ENCODE measurements at regions not wholly inside any gene's neighbourhood (a gene's known extent, or its start where the extent isn't known, plus 50 kb on each side); places are given as distances from the start of the nearest gene placed in this dataset.

GRCh38 chr12:19608039-19608438, 168.7 kb downstream of the AEBP2 start:
- Mint-ChIP-seq H3K36me3 (ENCODE audit: insufficient read depth, unreplicated experiment) (no peaks in the 10 kb centered on the region), H3K4me3 (ENCODE audit: unreplicated experiment) (no peak overlapping the region), H3K9me3 (ENCODE audit: unreplicated experiment) (peaks cover 10% of the 10 kb centered on the region), H3K27me3 (ENCODE audit: insufficient read depth, unreplicated experiment) (peaks cover 2% of the 10 kb centered on the region), H3K27ac (ENCODE audit: unreplicated experiment) (no peak overlapping the region), H3K4me1 (ENCODE audit: low read depth, unreplicated experiment) (no peaks in the 10 kb centered on the region)
- no peak for DNase-seq
- ChIA-PET POLR2A (no interaction called here), CTCF (no interaction called here)
- Histone ChIP-seq H3K4me1 (no peaks in the 10 kb centered on the region), H3K36me3 (ENCODE audit: control insufficient read depth, insufficient read depth, low read length) (no peaks in the 10 kb centered on the region), H3K9me3 (0 out of 2 replicates have a peak, but pooled peaks cover 7% of the 10 kb centered on the region), H3K4me3 (ENCODE audit: low read depth, low read length) (no peak overlapping the region), H3K27me3 (replicated peaks; ENCODE audit: control insufficient read depth, insufficient read depth, low read length) (no peaks in the 10 kb centered on the region)
- BruUV-seq (replicated peaks): no TSS peak
- no peak for TF ChIP-seq CTCF (IDR thresholded peaks at IDR 0.05; ENCODE audit: insufficient read depth in 1 of 2, low read depth in 1 of 2, low read length in 1 of 2, severe bottlenecking in 1 of 2, unreplicated experiment in 1 of 2)
- intact Hi-C loops (cut with micrococcal nuclease; ENCODE audit: unreplicated experiment): no loop called here

- ChIA-PET POLR2A (no interaction called here), CTCF (no interaction called here)
- no peaks in the 10 kb centered on the region for H3K36me3 ChIP-seq (ENCODE audit: control insufficient read depth, insufficient read depth, low read length)
- no peak overlapping the region for H3K4me3 Mint-ChIP-seq (ENCODE audit: unreplicated experiment)
- no peak overlapping the region for H3K4me3 ChIP-seq (ENCODE audit: low read depth, low read length)
- H3K4me1 ChIP-seq: no peaks in the 10 kb centered on the region
- H3K9me3 Mint-ChIP-seq (ENCODE audit: unreplicated experiment): peaks cover 10% of the 10 kb centered on the region
- no peak for TF ChIP-seq CTCF (IDR thresholded peaks at IDR 0.05; ENCODE audit: insufficient read depth in 1 of 2, low read depth in 1 of 2, low read length in 1 of 2, severe bottlenecking in 1 of 2, unreplicated experiment in 1 of 2)
- H3K27me3 ChIP-seq (replicated peaks; ENCODE audit: control insufficient read depth, insufficient read depth, low read length): no peaks in the 10 kb centered on the region
- H3K27ac Mint-ChIP-seq (ENCODE audit: unreplicated experiment): no peak overlapping the region
- 0 out of 2 replicates have a peak, but pooled peaks cover 7% of the 10 kb centered on the region for H3K9me3 ChIP-seq
- BruUV-seq (replicated peaks): no TSS peak
- intact Hi-C loops (cut with micrococcal nuclease; ENCODE audit: unreplicated experiment): no loop called here
- no peaks in the 10 kb centered on the region for H3K36me3 Mint-ChIP-seq (ENCODE audit: insufficient read depth, unreplicated experiment)
- no peaks in the 10 kb centered on the region for H3K4me1 Mint-ChIP-seq (ENCODE audit: low read depth, unreplicated experiment)
- H3K27me3 Mint-ChIP-seq (ENCODE audit: insufficient read depth, unreplicated experiment): no peaks in the 10 kb centered on the region
- no peak for DNase-seq
These were observed 173.8 kb downstream of the AEBP2 start for GRCh38 chr12:19613051-19613535.

- Histone ChIP-seq H3K4me1 (no peaks in the 10 kb centered on the region), H3K36me3 (ENCODE audit: control insufficient read depth, insufficient read depth, low read length) (no peaks in the 10 kb centered on the region), H3K9me3 (0 out of 2 replicates have a peak, but pooled peaks cover 7% of the 10 kb centered on the region), H3K27me3 (replicated peaks; ENCODE audit: control insufficient read depth, insufficient read depth, low read length) (no peaks in the 10 kb centered on the region), H3K4me3 (ENCODE audit: low read depth, low read length) (no peak overlapping the region)
- intact Hi-C loops (cut with micrococcal nuclease; ENCODE audit: unreplicated experiment): no loop called here
- H3K27me3 Mint-ChIP-seq (ENCODE audit: insufficient read depth, unreplicated experiment): no peaks in the 10 kb centered on the region
- peaks cover 10% of the 10 kb centered on the region for H3K9me3 Mint-ChIP-seq (ENCODE audit: unreplicated experiment)
- H3K36me3 Mint-ChIP-seq (ENCODE audit: insufficient read depth, unreplicated experiment): no peaks in the 10 kb centered on the region
- no peak overlapping the region for H3K4me3 Mint-ChIP-seq (ENCODE audit: unreplicated experiment)
- H3K4me1 Mint-ChIP-seq (ENCODE audit: low read depth, unreplicated experiment): no peaks in the 10 kb centered on the region
- no peak for TF ChIP-seq CTCF (IDR thresholded peaks at IDR 0.05; ENCODE audit: insufficient read depth in 1 of 2, low read depth in 1 of 2, low read length in 1 of 2, severe bottlenecking in 1 of 2, unreplicated experiment in 1 of 2)
- no peak for DNase-seq
- POLR2A ChIA-PET: no interaction called here
- CTCF ChIA-PET: no interaction called here
- BruUV-seq (replicated peaks): no TSS peak
- H3K27ac Mint-ChIP-seq (ENCODE audit: unreplicated experiment): no peak overlapping the region
These were observed 175.5 kb downstream of the AEBP2 start for GRCh38 chr12:19614601-19615383.
